ENCODE measurements at regions not wholly inside any gene's neighbourhood (a gene's known extent, or its start where the extent isn't known, plus 50 kb on each side); places are given as distances from the start of the nearest gene placed in this dataset.

DNA sequence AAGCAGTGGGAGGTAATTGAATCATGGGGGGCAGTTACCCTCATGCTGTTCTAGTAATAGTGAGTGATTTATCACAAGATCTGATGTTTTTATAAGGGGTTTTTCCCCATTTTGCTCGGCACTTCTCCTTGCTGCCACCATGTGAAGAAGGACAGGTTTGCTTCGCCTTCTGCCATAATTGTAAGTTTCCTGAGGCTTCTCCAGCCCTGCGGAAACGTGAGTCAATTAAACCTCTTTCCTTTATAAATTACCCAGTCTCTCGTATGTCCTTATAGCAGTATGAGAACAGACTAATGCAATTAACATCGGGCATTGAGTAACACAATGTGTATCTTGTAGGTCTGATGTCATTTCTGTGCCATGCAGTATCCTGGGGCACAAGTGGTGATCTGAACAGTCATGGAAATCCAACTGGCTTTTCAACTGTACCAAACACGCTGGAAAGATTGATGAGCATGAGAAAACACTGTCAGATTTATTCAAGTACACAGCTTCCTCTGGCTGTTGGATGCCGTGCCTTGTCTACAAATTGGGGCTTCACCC is 208.6 kb upstream of the KIAA1217 start:
- CTCF ChIA-PET = no interaction called here
- H3K9me3 ChIP-seq (replicated peaks; ENCODE audit: control insufficient read depth, insufficient read depth, low read length) = no peaks in the 10 kb centered on the region
- no peaks in the 10 kb centered on the region for H3K4me1 ChIP-seq (ENCODE audit: control insufficient read depth, extremely low read depth, insufficient read depth, low read length)
- no peak overlapping the region for H3K9ac ChIP-seq (replicated peaks; ENCODE audit: extremely low read depth, insufficient read depth, low read length)
- no peaks in the 10 kb centered on the region for H3K27me3 ChIP-seq (ENCODE audit: control insufficient read depth in 2 of 2, insufficient read depth in 2 of 2, low read length in 2 of 2)
- no peak overlapping the region for H2AFZ ChIP-seq (ENCODE audit: low read depth, low read length)
- dilution Hi-C loops (cut with MboI; ENCODE audit: extremely low pct_ligation_motif_present, low sequenced_read_pairs) (no loop called here), intact Hi-C loops (cut with micrococcal nuclease) (no loop called here)
- H3K4me3 ChIP-seq (replicated peaks in 1 of 3; ENCODE audit: insufficient read depth in 1 of 3, low read depth in 1 of 3, low read length in 3 of 3) = no peak overlapping the region
- TF ChIP-seq EZH2 (IDR thresholded peaks at IDR 0.05; ENCODE audit: borderline replicate concordance, low read depth, low read length, severe bottlenecking) = no peak
- BruUV-seq (replicated peaks) = no TSS peak
- H3K27ac ChIP-seq (ENCODE audit: insufficient read depth, low read depth, low read length) = no peak overlapping the region
- no peaks in the 10 kb centered on the region for H3K9me1 ChIP-seq (replicated peaks; ENCODE audit: control insufficient read depth, extremely low read depth, insufficient read depth, low read length)
- H3K79me2 ChIP-seq (ENCODE audit: control insufficient read depth, insufficient read depth, low read length) = no peaks in the 10 kb centered on the region
- no peak overlapping the region for H3K4me2 ChIP-seq (ENCODE audit: insufficient read depth, low read length)
- no peaks in the 10 kb centered on the region for H3K36me3 ChIP-seq (ENCODE audit: control insufficient read depth in 2 of 2, extremely low read depth in 1 of 2, insufficient read depth in 2 of 2, low read length in 2 of 2)
- no peaks in the 10 kb centered on the region for H4K20me1 ChIP-seq (replicated peaks; ENCODE audit: control insufficient read depth, extremely low read depth, insufficient read depth, low read length)
- FAIRE-seq (no peak), DNase-seq (ENCODE audit: low read depth, low spot score) (no peak)
- POLR2A ChIA-PET = no interaction called here

DNA sequence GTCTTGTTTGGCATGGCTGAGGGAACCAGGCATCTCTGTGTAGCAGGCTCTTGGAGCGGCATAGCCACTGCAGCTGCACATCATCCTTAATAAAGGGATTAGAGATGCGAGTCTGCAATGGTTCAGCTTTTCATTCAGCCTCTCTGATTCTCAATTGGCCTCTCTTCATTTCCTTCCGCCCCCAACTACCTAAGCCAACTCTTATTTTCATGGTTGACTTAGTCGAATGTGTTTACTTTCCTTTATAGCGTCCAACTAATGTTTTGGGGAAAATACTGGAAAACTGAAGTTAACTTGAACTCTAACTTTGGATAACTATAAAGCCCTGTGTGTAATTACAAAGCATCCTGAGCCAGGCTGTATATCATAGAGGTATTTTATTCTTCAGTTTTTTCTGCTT is 202.2 kb upstream of the KIAA1217 start:
- intact Hi-C loops (cut with micrococcal nuclease) (no loop called here), dilution Hi-C loops (cut with MboI; ENCODE audit: extremely low pct_ligation_motif_present, low sequenced_read_pairs) (no loop called here)
- ChIA-PET CTCF (no interaction called here), POLR2A (no interaction called here)
- TF ChIP-seq EZH2 (IDR thresholded peaks at IDR 0.05; ENCODE audit: borderline replicate concordance, low read depth, low read length, severe bottlenecking) (no peak), JUN (IDR thresholded peaks at IDR 0.05; ENCODE audit: borderline replicate concordance, insufficient read depth, insufficient read length, low read depth) (no peak), POLR2A (IDR thresholded peaks at IDR 0.05; ENCODE audit: low read depth, low read length) (no peak), FOS (IDR thresholded peaks at IDR 0.05; ENCODE audit: borderline replicate concordance, insufficient read depth, low read length) (no peak), POLR2AphosphoS5 (IDR thresholded peaks at IDR 0.05; ENCODE audit: insufficient read depth, low read depth, low read length) (no peak), MYC (IDR thresholded peaks at IDR 0.05; ENCODE audit: low read depth, low read length) (no peak), GATA2 (IDR thresholded peaks at IDR 0.05; ENCODE audit: insufficient read depth, insufficient read length, low read depth, low read length) (no peak)
- TF ChIP-seq, protein P1, sequence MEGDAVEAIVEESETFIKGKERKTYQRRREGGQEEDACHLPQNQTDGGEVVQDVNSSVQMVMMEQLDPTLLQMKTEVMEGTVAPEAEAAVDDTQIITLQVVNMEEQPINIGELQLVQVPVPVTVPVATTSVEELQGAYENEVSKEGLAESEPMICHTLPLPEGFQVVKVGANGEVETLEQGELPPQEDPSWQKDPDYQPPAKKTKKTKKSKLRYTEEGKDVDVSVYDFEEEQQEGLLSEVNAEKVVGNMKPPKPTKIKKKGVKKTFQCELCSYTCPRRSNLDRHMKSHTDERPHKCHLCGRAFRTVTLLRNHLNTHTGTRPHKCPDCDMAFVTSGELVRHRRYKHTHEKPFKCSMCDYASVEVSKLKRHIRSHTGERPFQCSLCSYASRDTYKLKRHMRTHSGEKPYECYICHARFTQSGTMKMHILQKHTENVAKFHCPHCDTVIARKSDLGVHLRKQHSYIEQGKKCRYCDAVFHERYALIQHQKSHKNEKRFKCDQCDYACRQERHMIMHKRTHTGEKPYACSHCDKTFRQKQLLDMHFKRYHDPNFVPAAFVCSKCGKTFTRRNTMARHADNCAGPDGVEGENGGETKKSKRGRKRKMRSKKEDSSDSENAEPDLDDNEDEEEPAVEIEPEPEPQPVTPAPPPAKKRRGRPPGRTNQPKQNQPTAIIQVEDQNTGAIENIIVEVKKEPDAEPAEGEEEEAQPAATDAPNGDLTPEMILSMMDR (IDR thresholded peaks at IDR 0.05; ENCODE audit: extremely low read depth in 1 of 2, insufficient read depth in 1 of 2, low read depth in 1 of 2, low read length in 2 of 2) = no peak
- TF ChIP-seq, protein P2, sequence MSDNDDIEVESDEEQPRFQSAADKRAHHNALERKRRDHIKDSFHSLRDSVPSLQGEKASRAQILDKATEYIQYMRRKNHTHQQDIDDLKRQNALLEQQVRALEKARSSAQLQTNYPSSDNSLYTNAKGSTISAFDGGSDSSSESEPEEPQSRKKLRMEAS (IDR thresholded peaks at IDR 0.05; ENCODE audit: insufficient read depth, insufficient read length) = no peak
- BruUV-seq (replicated peaks) = no TSS peak
- FAIRE-seq (no peak), DNase-seq (ENCODE audit: low read depth, low spot score) (no peak)
- Histone ChIP-seq H2AFZ (ENCODE audit: low read depth, low read length) (no peak overlapping the region), H3K79me2 (ENCODE audit: control insufficient read depth, insufficient read depth, low read length) (no peaks in the 10 kb centered on the region), H3K9me1 (replicated peaks; ENCODE audit: control insufficient read depth, extremely low read depth, insufficient read depth, low read length) (no peaks in the 10 kb centered on the region), H3K9me3 (replicated peaks; ENCODE audit: control insufficient read depth, insufficient read depth, low read length) (no peaks in the 10 kb centered on the region), H3K27ac (ENCODE audit: insufficient read depth, low read depth, low read length) (no peak overlapping the region), H3K4me3 (replicated peaks in 1 of 3; ENCODE audit: insufficient read depth in 1 of 3, low read depth in 1 of 3, low read length in 3 of 3) (no peak overlapping the region), H3K9ac (replicated peaks; ENCODE audit: extremely low read depth, insufficient read depth, low read length) (no peak overlapping the region), H3K4me1 (ENCODE audit: control insufficient read depth, extremely low read depth, insufficient read depth, low read length) (no peaks in the 10 kb centered on the region), H3K27me3 (ENCODE audit: control insufficient read depth in 2 of 2, insufficient read depth in 2 of 2, low read length in 2 of 2) (no peaks in the 10 kb centered on the region), H4K20me1 (replicated peaks; ENCODE audit: control insufficient read depth, extremely low read depth, insufficient read depth, low read length) (no peaks in the 10 kb centered on the region), H3K4me2 (ENCODE audit: insufficient read depth, low read length) (no peak overlapping the region), H3K36me3 (ENCODE audit: control insufficient read depth in 2 of 2, extremely low read depth in 1 of 2, insufficient read depth in 2 of 2, low read length in 2 of 2) (no peaks in the 10 kb centered on the region)
